DMS114 treated with DMSO at 0.1 percent for 48 hours (cell line): ENCODE measurements at regions not wholly inside any gene's neighbourhood (a gene's known extent, or its start where the extent isn't known, plus 50 kb on each side); places are given as distances from the start of the nearest gene placed in this dataset.
"Not testable (repeated sequence)": the region's sequence is repeated elsewhere in the genome, so short reads cannot be mapped to it uniquely, and the experiment has no call there.

Experiments used
- DNase-seq: peaks from one replicate; lab custom pipeline; 2025; ENCODE audit not compliant: unreplicated experiment; lab: John Stamatoyannopoulos, UW

- DNase-seq = not testable (repeated sequence)
These were observed 98.1 kb upstream of the GPR39 start for GRCh38 chr2:132318481-132318880.

- DNase-seq = not testable (repeated sequence)
These were observed 92.6 kb upstream of the GPR39 start for GRCh38 chr2:132324005-132324404.

GRCh38 chr2:132332345-132333033 lies 84.1 kb upstream of the GPR39 start:
- not testable (repeated sequence) for DNase-seq

GRCh38 chr2:132337135-132337534 lies 79.5 kb upstream of the GPR39 start:
- not testable (repeated sequence) for DNase-seq

GRCh38 chr2:132337844-132338243 lies 78.8 kb upstream of the GPR39 start:
- DNase-seq = not testable (repeated sequence)

GRCh38 chr2:132347041-132347780 lies 69.4 kb upstream of the GPR39 start:
- DNase-seq = peak; percentile 32

GRCh38 chr2:132349092-132349687 lies 67.4 kb upstream of the GPR39 start:
- DNase-seq = peak; percentile 9

GRCh38 chr2:132351668-132352067 lies 64.9 kb upstream of the GPR39 start:
- DNase-seq = not testable (repeated sequence)

- not testable (repeated sequence) for DNase-seq
These were observed 64.1 kb upstream of the GPR39 start for GRCh38 chr2:132352481-132353001.

GRCh38 chr2:132353380-132353779 lies 63.2 kb upstream of the GPR39 start:
- not testable (repeated sequence) for DNase-seq

- not testable (repeated sequence) for DNase-seq
These were observed 55.6 kb upstream of the GPR39 start for GRCh38 chr2:132360964-132361363.

- DNase-seq = not testable (repeated sequence)
These were observed 55.1 kb upstream of the GPR39 start for GRCh38 chr2:132361498-132361897.

- not testable (repeated sequence) for DNase-seq
These were observed 53.3 kb upstream of the GPR39 start for GRCh38 chr2:132363352-132363751.

GRCh38 chr2:132365963-132366362 lies 50.6 kb upstream of the GPR39 start:
- DNase-seq = not testable (repeated sequence)

GRCh38 chr2:132366421-132367180 lies 50.0 kb upstream of the GPR39 start:
- DNase-seq = no peak
